Peyer's patch (tissue), 4 donors: ENCODE measurements at regions not wholly inside any gene's neighbourhood (a gene's known extent, or its start where the extent isn't known, plus 50 kb on each side); places are given as distances from the start of the nearest gene placed in this dataset.
"Not testable (repeated sequence)": the region's sequence is repeated elsewhere in the genome, so short reads cannot be mapped to it uniquely, and the experiment has no call there.

Source experiments
- CTCF ChIP-seq, 6 experiments: fragments of 450-650 bp in 4 of 6; fragments of 200-600 bp in 2 of 6; sonication (generic) in 1 of 6; IDR thresholded peaks; one replicate each; pipeline ENCODE4 v1.5.1; 2017 to 2019; ENCODE audit warnings: antibody characterized with exemption in 6 of 6, mild to moderate bottlenecking in 3 of 6, moderate library complexity in 1 of 6
- POLR2A ChIP-seq, 2 donors: fragments of 450-650 bp; IDR thresholded peaks; one replicate each; pipeline ENCODE4 v1.5.1; 2017; ENCODE audit warnings: antibody characterized with exemption in 2 of 2, mild to moderate bottlenecking in 2 of 2, moderate library complexity in 2 of 2

- TF ChIP-seq POLR2A, CTCF (IDR thresholded peaks at IDR 0.05): not testable (repeated sequence)
Observed at GRCh38 chr10:93232159-93232558, 158.5 kb downstream of the CYP26A1 start.
